ENCODE measurements at regions not wholly inside any gene's neighbourhood (a gene's known extent, or its start where the extent isn't known, plus 50 kb on each side); places are given as distances from the start of the nearest gene placed in this dataset.
A peak's percentile ranks its signal among the peaks of the same experiment; 100 is the strongest.

- DNase-seq (ENCODE audit: extremely low spot score, insufficient read length, low read depth) (no peak), FAIRE-seq (no peak)
Measured at GRCh38 chr11:32198053-32198452, 107.2 kb downstream of the RCN1 start.

GRCh38 chr11:32200136-32200847, 109.4 kb downstream of the RCN1 start:
- no peak for FAIRE-seq
- DNase-seq (ENCODE audit: extremely low spot score, insufficient read length, low read depth), result no peak

GRCh38 chr11:32204751-32205150, 113.9 kb downstream of the RCN1 start:
- DNase-seq (ENCODE audit: extremely low spot score, insufficient read length, low read depth) (no peak), FAIRE-seq (no peak)

DNA sequence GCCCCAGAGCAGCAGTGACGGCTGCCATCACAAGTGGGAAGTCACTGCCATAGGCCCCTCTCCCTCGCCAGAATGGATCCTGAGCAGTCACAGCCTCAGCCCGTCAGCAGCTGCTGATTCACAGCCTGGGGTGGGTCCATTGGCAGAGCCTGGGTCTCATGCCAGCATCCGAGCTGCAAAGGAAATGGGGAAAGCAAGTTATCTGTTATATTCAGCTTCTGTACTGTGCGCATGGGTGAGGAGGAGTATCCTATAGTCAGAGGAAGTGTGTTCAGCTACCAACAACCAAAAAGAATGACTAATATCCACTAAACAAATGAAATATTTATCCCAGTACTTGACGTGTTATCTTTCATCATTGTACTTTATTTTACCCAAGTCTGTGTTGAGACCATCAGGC, 119.7 kb downstream of the RCN1 start:
- FAIRE-seq (no peak), DNase-seq (ENCODE audit: extremely low spot score, insufficient read length, low read depth) (no peak)

DNA sequence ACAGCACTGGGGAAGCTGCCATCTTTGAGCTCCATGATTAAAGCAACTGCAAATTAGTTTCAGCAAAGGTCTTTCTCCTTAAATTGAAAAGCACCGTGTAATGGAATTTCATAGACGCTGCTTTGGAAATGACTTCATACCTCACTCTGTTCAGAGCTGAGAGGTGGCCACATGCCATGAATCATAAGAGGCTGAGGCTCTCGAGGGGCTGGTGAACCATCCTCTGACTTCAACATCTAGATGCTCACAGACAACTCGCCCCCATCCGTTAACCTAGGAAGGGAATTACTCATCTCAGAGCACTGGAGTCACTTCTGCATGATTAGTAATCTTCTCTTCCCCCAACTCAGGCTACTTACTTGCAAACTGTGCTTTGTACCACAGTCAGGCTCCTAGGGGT, 122.3 kb downstream of the RCN1 start:
- DNase-seq (ENCODE audit: extremely low spot score, insufficient read length, low read depth), result no peak
- FAIRE-seq, result no peak

DNA sequence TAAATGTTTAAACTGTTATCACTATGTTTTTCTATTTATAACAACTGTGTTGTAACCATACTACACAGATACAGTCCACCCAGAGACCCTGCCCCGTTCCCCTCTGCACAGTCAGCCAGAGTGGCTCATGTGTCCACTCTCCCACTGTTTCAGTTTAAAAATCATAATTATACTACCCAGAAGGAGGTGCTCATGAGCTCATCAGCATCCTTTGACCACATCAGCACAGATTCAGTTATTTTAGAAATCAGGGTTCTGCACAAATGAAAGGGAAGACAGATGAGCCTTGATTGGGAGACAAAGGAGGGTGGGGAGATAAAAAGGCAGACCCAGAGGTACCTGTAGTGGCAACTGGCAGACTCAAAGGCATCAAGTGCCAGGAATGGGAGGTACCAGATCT, 124.3 kb downstream of the RCN1 start:
- FAIRE-seq (no peak), DNase-seq (ENCODE audit: extremely low spot score, insufficient read length, low read depth) (no peak)

DNA sequence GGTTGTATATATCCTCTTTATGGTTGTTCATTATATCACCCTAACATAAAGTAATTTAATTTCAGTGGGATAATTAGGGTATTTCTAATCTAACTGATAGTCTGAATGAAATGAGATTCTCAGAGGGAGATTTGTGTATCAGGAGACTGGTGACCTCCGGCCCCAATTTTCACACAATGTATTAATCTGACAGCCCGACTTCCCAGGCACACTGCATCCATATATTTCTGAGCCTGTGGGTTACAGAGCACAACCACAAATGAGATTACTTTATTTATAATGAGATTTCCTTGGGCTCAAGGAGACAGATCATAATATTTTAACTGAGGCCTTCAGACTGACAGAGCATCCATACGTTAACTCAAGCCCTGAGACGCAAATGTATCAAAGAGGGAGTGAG, 125.9 kb downstream of the RCN1 start:
- no peak for DNase-seq (ENCODE audit: extremely low spot score, insufficient read length, low read depth)
- FAIRE-seq, result no peak

- DNase-seq (ENCODE audit: extremely low spot score, insufficient read length, low read depth) (no peak), FAIRE-seq (no peak)
Measured at GRCh38 chr11:32219320-32219719, 128.4 kb downstream of the RCN1 start.

GRCh38 chr11:32221476-32222032, 130.7 kb downstream of the RCN1 start:
- FAIRE-seq (no peak), DNase-seq (ENCODE audit: extremely low spot score, insufficient read length, low read depth) (no peak)

- DNase-seq (ENCODE audit: extremely low spot score, insufficient read length, low read depth), result no peak
Measured at GRCh38 chr11:32224580-32224979, 133.7 kb downstream of the RCN1 start.

GRCh38 chr11:32225571-32226285, 134.9 kb downstream of the RCN1 start:
- FAIRE-seq, result no peak
- DNase-seq (ENCODE audit: extremely low spot score, insufficient read length, low read depth), result no peak

More at GRCh38 chr11:32224580-32224979, 133.7 kb downstream of the RCN1 start:
- no peak for FAIRE-seq

GRCh38 chr11:32226480-32226879, 135.6 kb downstream of the RCN1 start:
- FAIRE-seq (no peak), DNase-seq (ENCODE audit: extremely low spot score, insufficient read length, low read depth) (no peak)

DNA sequence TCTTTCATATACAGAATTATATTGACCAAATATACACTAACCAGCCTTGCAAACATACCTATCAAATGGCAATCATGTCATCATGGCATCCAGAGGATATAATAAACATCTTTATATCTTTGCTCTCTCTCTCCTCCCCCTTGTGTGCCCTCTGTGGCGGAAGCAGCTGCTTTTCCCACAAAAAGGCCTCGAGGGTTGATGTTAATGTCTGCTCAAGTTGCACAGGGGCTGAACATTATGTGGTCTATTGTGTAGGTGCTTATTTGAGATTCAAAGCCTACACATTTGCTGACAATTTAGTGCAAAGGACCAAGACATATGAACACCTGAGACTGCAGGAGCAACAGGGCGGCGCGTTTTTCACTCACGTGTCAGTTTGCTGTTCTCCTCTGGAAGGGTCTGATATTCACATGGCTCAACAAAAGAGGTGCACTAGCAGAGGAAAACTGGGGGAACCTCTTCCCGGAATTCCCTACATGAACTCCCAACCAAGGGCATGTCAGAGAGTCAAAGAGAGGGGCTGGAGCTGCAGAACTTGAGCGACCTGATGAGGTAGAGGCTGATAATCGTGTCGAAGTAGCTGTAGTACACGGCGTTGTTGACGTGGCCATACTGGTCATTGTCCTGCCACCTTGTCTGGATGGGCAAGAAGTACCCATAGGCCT, 138.8 kb downstream of the RCN1 start:
- FAIRE-seq (no peak), DNase-seq (ENCODE audit: extremely low spot score, insufficient read length, low read depth) (no peak)

DNA sequence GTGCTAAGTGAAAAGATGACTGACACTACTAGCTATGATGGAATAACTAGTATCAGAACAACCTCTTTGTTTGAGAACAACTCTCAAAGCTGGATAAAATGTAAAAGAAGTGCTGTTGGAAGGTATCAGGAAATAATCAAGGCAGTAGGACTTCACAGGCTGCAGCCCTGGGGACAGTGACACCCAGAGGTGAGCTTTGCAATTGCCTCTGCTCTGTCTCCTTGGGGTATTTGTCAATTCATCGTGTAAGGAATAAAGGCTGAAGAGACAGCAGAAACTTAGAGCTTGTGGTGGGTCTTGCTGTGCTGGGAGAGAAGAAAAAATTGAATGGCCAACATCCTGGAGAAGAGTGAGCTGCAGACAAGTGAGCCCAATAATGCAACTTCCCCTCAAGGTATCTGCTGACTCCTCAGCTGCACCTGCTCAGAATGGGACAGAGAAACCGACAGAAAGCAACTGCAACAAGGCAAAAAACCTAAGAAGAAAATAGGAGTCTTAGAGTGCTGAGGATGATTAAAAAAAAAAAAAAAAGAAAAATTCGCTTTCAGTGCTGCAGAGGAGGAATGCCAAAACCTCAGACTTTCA, 141.1 kb downstream of the RCN1 start:
- FAIRE-seq (peak; percentile 51), DNase-seq (ENCODE audit: extremely low spot score, insufficient read length, low read depth) (peak; percentile 5)

- FAIRE-seq (no peak), DNase-seq (ENCODE audit: extremely low spot score, insufficient read length, low read depth) (no peak)
Measured at GRCh38 chr11:32232516-32232915, 141.6 kb downstream of the RCN1 start.

DNA sequence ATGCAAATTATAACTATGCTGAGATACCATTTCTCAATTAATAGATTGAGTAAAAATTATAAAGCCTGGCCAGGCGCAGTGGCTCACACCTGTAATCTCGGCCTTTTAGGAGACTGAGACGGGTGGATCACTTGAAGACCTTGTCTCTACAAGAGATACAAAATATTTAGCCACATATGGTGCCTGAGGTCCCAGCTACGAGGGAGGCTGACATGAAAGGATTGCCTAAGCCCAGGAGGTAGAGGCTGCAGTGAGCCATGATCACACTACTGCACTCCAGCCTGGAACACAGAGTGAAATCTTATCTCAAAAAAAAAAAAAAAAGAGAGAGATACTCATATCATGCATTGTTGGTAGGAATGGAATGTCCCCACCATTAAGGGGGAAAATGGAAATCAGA, 142.4 kb downstream of the RCN1 start:
- DNase-seq (ENCODE audit: extremely low spot score, insufficient read length, low read depth) (no peak), FAIRE-seq (no peak)

GRCh38 chr11:32233928-32234327, 143.1 kb downstream of the RCN1 start:
- FAIRE-seq, result no peak

GRCh38 chr11:32244453-32244852, 153.6 kb downstream of the RCN1 start:
- FAIRE-seq (no peak), DNase-seq (ENCODE audit: extremely low spot score, insufficient read length, low read depth) (no peak)

More at GRCh38 chr11:32233928-32234327, 143.1 kb downstream of the RCN1 start:
- DNase-seq (ENCODE audit: extremely low spot score, insufficient read length, low read depth), result no peak

- DNase-seq (ENCODE audit: extremely low spot score, insufficient read length, low read depth), result no peak
- FAIRE-seq, result no peak
Measured at GRCh38 chr11:32253706-32254105, 162.8 kb downstream of the RCN1 start.

GRCh38 chr11:32255841-32256240, 165.0 kb downstream of the RCN1 start:
- DNase-seq (ENCODE audit: extremely low spot score, insufficient read length, low read depth), result no peak
- FAIRE-seq, result no peak

Measured in GM18507 (cell line).